ENCODE measurements at regions not wholly inside any gene's neighbourhood (a gene's known extent, or its start where the extent isn't known, plus 50 kb on each side); places are given as distances from the start of the nearest gene placed in this dataset.

DNA sequence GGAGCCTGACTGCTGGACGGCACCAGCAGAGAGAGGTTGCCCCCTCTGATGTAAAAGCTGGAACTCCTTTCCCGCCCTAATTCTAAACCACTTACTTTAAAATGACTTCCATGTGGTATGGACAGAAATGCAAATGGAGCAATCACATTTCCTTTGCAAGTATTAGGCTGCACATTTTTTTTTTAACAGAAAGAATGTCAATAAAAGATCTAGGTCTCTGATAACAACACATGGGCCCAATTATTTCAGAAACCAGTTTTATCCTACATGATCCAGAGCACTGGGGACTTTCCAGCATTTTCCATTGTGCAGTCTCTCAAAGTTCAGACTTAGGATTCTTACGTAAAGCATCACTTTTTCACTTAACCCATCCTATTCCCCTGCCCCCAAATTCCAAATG lies 203.7 kb downstream of the NXNL2 start:
- TF ChIP-seq CTCF (IDR thresholded peaks at IDR 0.05; ENCODE audit: low read depth, low read length) (no peak), EZH2phosphoT487 (IDR thresholded peaks at IDR 0.05; ENCODE audit: low read depth) (no peak)
